Renal cortex interstitium (tissue), 11 donors: ENCODE measurements at regions not wholly inside any gene's neighbourhood (a gene's known extent, or its start where the extent isn't known, plus 50 kb on each side); places are given as distances from the start of the nearest gene placed in this dataset.

Experiments used
- DNase-seq, 11 donors: peaks; one replicate each; pipeline ENCODE4 v3.0.0-alpha.2; 2013; ENCODE audit warnings: low read depth in 9 of 11, low spot score in 4 of 11; ENCODE audit errors: extremely low read depth in 1 of 11

- no peak for DNase-seq
Observed at GRCh38 chr5:110359221-110359620, 367.2 kb downstream of the TMEM232 start.

- DNase-seq = no peak
Observed at GRCh38 chr5:110361471-110361870, 365.0 kb downstream of the TMEM232 start.

- no peak for DNase-seq
Observed at GRCh38 chr5:110362261-110362660, 364.2 kb downstream of the TMEM232 start.

GRCh38 chr5:110366716-110367115 is 359.8 kb downstream of the TMEM232 start:
- no peak for DNase-seq
